Activated CD8-positive, alpha-beta T cell treated with anti-CD3 and anti-CD28 coated beads, Interleukin-2, amount 10 ng/mL, durations not matched to agents 7 days and 5 days (primary cell): ENCODE measurements at regions not wholly inside any gene's neighbourhood (a gene's known extent, or its start where the extent isn't known, plus 50 kb on each side); places are given as distances from the start of the nearest gene placed in this dataset.

Experiments used
- ATAC-seq: fragments of 150-1000 bp; cut with Tn5 transposase; one replicate; pipeline ENCODE4 v1.10.0; 2021; ENCODE audit warnings: moderate library complexity
- CTCF ChIA-PET: fragments of 350-600 bp; sonication (Branson Sonifier 250); formaldehyde crosslinking; loops from one replicate; lab custom pipeline; 2021; ENCODE audit warnings: antibody characterized with exemption; lab: Charles Lee
- POLR2A ChIA-PET: fragments of 350-600 bp; sonication (Branson Sonifier 250); formaldehyde crosslinking; loops from one replicate; lab custom pipeline; 2021; ENCODE audit warnings: antibody characterized with exemption; lab: Charles Lee
- DNase-seq: peaks from one replicate; pipeline ENCODE4 v3.0.0-alpha.2; 2020
- H3K27ac Mint-ChIP-seq: one replicate; pipeline ENCODE4 v1.8.0; 2021; ENCODE audit warnings: mild to moderate bottlenecking, mixed read lengths
- H3K27me3 Mint-ChIP-seq: one replicate; pipeline ENCODE4 v1.8.0; 2021; ENCODE audit warnings: low read depth, mixed read lengths
- H3K36me3 Mint-ChIP-seq: one replicate; pipeline ENCODE4 v1.8.0; 2021; ENCODE audit warnings: low read depth, mixed read lengths
- H3K4me1 Mint-ChIP-seq: one replicate; pipeline ENCODE4 v1.8.0; 2021; ENCODE audit warnings: low read depth, mixed read lengths
- H3K4me3 Mint-ChIP-seq: one replicate; pipeline ENCODE4 v1.8.0; 2021; ENCODE audit warnings: mild to moderate bottlenecking, mixed read lengths
- H3K9me3 Mint-ChIP-seq: one replicate; pipeline ENCODE4 v1.8.0; 2022; ENCODE audit warnings: mixed read lengths; ENCODE audit not compliant: insufficient read depth

DNA sequence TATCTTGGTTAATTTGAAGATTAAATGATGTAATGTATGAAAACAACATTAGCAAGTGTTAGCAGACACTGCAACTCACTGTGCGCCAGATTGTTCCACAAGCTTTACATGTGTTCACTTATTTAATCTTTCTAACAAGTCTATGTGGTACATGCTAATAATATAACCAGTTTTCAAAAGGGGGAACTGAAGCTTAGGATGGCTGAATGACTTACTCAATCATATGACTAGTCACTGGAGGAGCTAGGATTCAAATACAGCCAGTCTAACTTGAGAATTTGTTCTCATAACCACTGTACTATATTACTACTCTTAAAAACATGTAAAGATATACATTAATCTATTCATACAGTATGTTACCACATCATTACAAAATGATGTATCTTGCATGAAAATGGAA is 60.5 kb upstream of the LRIG3 start:
- no peaks in the 10 kb centered on the region for H3K4me1 Mint-ChIP-seq
- ChIA-PET POLR2A (no interaction called here), CTCF (no interaction called here)

DNA sequence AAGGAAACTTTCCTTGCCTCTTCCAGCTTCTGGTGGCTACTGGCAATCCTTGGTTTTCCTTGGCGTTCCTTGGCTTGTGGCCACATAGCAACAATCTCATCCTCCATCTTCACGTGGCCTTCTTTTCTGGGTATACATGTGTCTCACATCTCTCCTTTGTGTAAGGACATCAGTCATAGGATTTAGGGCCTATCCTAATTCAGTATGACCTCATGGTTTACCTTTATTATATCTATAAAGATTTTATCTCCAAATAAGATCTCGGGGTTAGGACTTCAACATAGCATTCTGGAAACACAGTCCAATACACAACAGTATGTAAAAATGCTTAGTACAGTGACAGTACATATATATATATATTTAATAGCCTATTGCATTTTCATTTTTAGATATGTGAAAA is 58.4 kb upstream of the LRIG3 start:
- no peak for DNase-seq
- H3K27ac Mint-ChIP-seq = no peak overlapping the region
- POLR2A ChIA-PET = no interaction called here
- no peaks in the 10 kb centered on the region for H3K36me3 Mint-ChIP-seq
- CTCF ChIA-PET = no interaction called here
- H3K27me3 Mint-ChIP-seq = no peaks in the 10 kb centered on the region
- no peaks in the 10 kb centered on the region for H3K4me1 Mint-ChIP-seq
- no peak overlapping the region for H3K4me3 Mint-ChIP-seq
- no peak for ATAC-seq
- no peaks in the 10 kb centered on the region for H3K9me3 Mint-ChIP-seq

More for the DNA sequence above, 60.5 kb upstream of the LRIG3 start:
- Mint-ChIP-seq H3K27ac (no peak overlapping the region), H3K27me3 (no peaks in the 10 kb centered on the region), H3K36me3 (no peaks in the 10 kb centered on the region), H3K9me3 (no peaks in the 10 kb centered on the region), H3K4me3 (no peak overlapping the region)
- DNase-seq (no peak), ATAC-seq (no peak)

DNA sequence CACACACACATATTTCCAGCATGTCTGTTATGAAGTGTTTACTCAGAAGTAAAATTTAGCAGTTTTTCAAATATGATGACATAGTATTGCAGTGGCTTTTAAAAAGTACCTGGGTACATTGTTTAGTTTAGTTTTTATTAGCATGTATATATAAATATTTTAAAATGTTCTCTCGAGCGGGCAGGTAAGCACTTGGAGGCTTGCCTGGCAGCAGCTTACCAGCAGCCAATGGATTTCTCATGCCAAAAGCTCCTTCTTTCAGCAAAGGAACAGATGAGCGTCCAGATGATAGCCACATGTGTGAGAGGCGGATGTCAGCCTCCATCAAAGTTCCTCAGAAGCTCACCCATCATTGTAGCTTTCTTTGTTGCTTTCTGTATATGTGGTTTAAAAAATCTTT is 57.2 kb upstream of the LRIG3 start:
- DNase-seq (no peak), ATAC-seq (no peak)
- Mint-ChIP-seq H3K27ac (no peak overlapping the region), H3K36me3 (no peaks in the 10 kb centered on the region), H3K4me1 (no peaks in the 10 kb centered on the region), H3K4me3 (no peak overlapping the region), H3K9me3 (no peaks in the 10 kb centered on the region), H3K27me3 (no peaks in the 10 kb centered on the region)
- CTCF ChIA-PET = no interaction called here
- POLR2A ChIA-PET = no interaction called here

DNA sequence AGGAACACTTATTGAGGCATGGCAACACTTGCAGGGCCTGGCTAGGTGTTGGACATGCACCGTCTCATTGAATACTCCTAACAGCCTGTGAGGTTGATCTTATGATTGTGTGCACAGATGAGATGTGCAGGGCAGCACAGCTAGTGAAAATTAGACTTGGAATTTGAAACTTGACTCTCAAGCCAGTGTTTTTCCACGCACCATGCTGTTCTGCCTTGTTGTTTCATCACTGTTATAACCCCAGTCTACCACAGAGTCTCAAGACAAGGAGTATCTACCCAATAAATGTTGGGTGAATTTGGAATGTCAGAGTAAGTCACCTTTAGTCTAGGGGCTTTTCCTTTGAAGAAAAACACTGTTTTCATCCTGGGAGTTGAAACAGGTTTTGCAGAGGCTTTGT is 55.8 kb upstream of the LRIG3 start:
- Mint-ChIP-seq H3K27ac (no peak overlapping the region), H3K4me3 (no peak overlapping the region), H3K9me3 (no peaks in the 10 kb centered on the region), H3K4me1 (no peaks in the 10 kb centered on the region), H3K36me3 (no peaks in the 10 kb centered on the region), H3K27me3 (no peaks in the 10 kb centered on the region)
- ATAC-seq (no peak), DNase-seq (no peak)
- CTCF ChIA-PET = no interaction called here
- POLR2A ChIA-PET = no interaction called here
